Pancreas (tissue), 10 donors: ENCODE measurements at regions not wholly inside any gene's neighbourhood (a gene's known extent, or its start where the extent isn't known, plus 50 kb on each side); places are given as distances from the start of the nearest gene placed in this dataset.

Experiments
- ATAC-seq, 4 donors: fragments of 200-7000 bp; cut with Tn5 transposase; one replicate each; pipeline versions ENCODE4 v1.8.0 to v1.9.1; 2020; ENCODE audit warnings: mild to moderate bottlenecking in 4 of 4, moderate library complexity in 4 of 4
- DNase-seq, 6 donors: peaks; one replicate each; pipeline ENCODE4 v3.0.0-alpha.2; 2020
- FAIRE-seq: peaks from 2 replicates; lab custom pipeline; 2012; peaks lifted over from hg19 to GRCh38; lab: Jason Lieb, UNC
- H3K27ac ChIP-seq, 4 donors: fragments of 200-600 bp; sonication (generic); 1 replicate in 3 of 4; 2 replicates in 1 of 4; pipeline versions ENCODE4 v1.5.0 to v1.8.0; 2020
- H3K27me3 ChIP-seq, 4 donors: fragments of 200-600 bp; one replicate each; pipeline ENCODE4 v1.8.0; 2021
- H3K36me3 ChIP-seq, 3 donors: fragments of 200-600 bp; sonication (generic) in 1 of 3; one replicate each; pipeline versions ENCODE4 v1.5.0 to v1.8.0; 2020 to 2021
- H3K4me1 ChIP-seq, 3 donors: fragments of 200-600 bp; one replicate each; pipeline ENCODE4 v1.8.0; 2021
- H3K4me3 ChIP-seq, 4 donors: fragments of 200-600 bp; sonication (generic) in 2 of 4; one replicate each; pipeline versions ENCODE4 v1.5.0 to v1.8.0; 2020 to 2021
- H3K9me3 ChIP-seq, 4 donors: fragments of 200-600 bp; one replicate each; pipeline ENCODE4 v1.8.0; 2021
- WGBS, 2 donors: extraction: QIAGEN DNeasy Blood & Tissue Kit; methylation state at CpG; one replicate each; pipeline ENCODE4 v1.1.7; 2013; 5-methylcytosine and 5-hydroxymethylcytosine counted together
- intact Hi-C, 3 donors: fragments of 100-400 bp; cut with DNase I; formaldehyde crosslinking; loops; one replicate each; pipeline versions ENCODE4 v1.11.1 to v1.14.2; 2022
- TF ChIP-seq, protein P1 (sequence below), 4 donors: fragments of 200-600 bp; sonication (generic) in 3 of 4; IDR thresholded peaks; one replicate each; pipeline versions ENCODE4 v1.5.0 to v1.8.0; 2021; ENCODE audit warnings: antibody characterized with exemption in 4 of 4
- donor health status: healthy with polysubstance abuse.
- donor health status: DM: no; HTN: no; CAD: no; lungs with moderate emphysema.
- donor health status: DM: no; HTN: no; CAD: no.
- donor health status: control.
- donor health status: control.
- donor health status: Bipolar disorder and iron deficiency.
- donor health status: DM: yes; HTN: yes; CAD: no.
- donor health status: DM: no; HTN: no; CAD: no.
- donor health status: DM: no; HTN: no; CAD: no.
- donor health status: DM: yes; HTN: yes; CAD: no.

DNA sequence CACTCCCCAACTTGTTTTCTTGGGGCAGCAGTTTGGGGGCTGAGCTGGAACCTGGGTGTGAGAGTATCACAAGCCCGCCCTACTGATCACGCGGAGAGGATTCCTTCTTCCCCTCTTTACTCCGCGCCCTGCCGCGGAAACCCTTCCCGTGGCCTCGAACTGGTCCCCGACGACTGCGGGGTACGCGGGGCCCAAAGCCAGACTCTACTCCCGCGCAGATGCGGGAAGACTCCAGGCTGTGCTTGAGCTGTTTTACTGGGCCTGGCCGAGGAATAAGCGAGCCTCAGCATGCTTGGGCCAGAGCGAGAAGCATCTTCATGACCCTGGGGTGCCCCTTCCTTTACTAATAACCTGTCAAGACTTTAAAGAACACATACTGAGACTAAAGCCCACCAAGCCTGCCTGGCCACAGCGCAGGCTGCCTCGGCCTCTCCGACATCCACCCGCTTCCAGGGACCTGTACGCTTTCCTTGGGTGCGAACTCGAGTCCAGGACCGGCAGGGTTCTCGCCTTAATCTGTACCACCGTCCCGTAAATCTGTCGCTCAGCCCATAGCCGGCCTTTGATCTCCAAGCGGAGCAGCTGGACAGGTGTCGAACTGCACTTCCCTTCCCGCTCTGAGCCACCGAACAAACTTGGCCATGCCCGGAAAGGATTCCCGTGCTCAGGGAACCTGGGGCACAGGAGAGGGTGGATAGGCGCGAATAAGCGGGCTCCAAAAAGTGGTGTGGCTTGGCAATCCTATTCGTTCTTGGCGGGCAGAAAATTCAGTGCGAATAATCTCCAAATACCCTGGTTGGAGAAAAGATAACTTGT, 55.0 kb upstream of the TMEM33 start:
- FAIRE-seq (no peak), ATAC-seq (peak in 1 of 4 donors; percentile 10), DNase-seq (no peak)
- Histone ChIP-seq H3K4me1 (peaks cover 0 to 15% (median 15%) of the 10 kb centered on the region in 3 donors), H3K9me3 (no peaks in the 10 kb centered on the region), H3K4me3 (no peak overlapping the region), H3K27ac (no peak overlapping the region), H3K36me3 (no peaks in the 10 kb centered on the region), H3K27me3 (peaks cover 0 to 37% (median 9%) of the 10 kb centered on the region in 4 donors)
- intact Hi-C loops = loop anchor here in 2 of 3 donors (5.0 to 10.0 kb wide), 2 partner anchors 188 to 595 kb away; no protein-coding TSS in a partner anchor
- WGBS, 2 donors = 6% methylated on average over 45 of the region's 45 CpGs
- TF ChIP-seq, protein P1, sequence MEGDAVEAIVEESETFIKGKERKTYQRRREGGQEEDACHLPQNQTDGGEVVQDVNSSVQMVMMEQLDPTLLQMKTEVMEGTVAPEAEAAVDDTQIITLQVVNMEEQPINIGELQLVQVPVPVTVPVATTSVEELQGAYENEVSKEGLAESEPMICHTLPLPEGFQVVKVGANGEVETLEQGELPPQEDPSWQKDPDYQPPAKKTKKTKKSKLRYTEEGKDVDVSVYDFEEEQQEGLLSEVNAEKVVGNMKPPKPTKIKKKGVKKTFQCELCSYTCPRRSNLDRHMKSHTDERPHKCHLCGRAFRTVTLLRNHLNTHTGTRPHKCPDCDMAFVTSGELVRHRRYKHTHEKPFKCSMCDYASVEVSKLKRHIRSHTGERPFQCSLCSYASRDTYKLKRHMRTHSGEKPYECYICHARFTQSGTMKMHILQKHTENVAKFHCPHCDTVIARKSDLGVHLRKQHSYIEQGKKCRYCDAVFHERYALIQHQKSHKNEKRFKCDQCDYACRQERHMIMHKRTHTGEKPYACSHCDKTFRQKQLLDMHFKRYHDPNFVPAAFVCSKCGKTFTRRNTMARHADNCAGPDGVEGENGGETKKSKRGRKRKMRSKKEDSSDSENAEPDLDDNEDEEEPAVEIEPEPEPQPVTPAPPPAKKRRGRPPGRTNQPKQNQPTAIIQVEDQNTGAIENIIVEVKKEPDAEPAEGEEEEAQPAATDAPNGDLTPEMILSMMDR (IDR thresholded peaks at IDR 0.05) = no peak

GRCh38 chr4:41879552-41879951, 55.7 kb upstream of the TMEM33 start:
- ATAC-seq (no peak), DNase-seq (no peak), FAIRE-seq (no peak)
- 7 to 8% methylated on average over 12 of the region's 12 CpGs for WGBS, 2 donors
- Histone ChIP-seq H3K4me3 (no peak overlapping the region), H3K36me3 (no peaks in the 10 kb centered on the region), H3K9me3 (no peaks in the 10 kb centered on the region), H3K27me3 (peaks cover 0 to 37% (median 9%) of the 10 kb centered on the region in 4 donors), H3K4me1 (peaks cover 0 to 15% (median 15%) of the 10 kb centered on the region in 3 donors), H3K27ac (no peak overlapping the region)
- TF ChIP-seq, protein P1 (IDR thresholded peaks at IDR 0.05) = no peak
- intact Hi-C loops = no loop called here

DNA sequence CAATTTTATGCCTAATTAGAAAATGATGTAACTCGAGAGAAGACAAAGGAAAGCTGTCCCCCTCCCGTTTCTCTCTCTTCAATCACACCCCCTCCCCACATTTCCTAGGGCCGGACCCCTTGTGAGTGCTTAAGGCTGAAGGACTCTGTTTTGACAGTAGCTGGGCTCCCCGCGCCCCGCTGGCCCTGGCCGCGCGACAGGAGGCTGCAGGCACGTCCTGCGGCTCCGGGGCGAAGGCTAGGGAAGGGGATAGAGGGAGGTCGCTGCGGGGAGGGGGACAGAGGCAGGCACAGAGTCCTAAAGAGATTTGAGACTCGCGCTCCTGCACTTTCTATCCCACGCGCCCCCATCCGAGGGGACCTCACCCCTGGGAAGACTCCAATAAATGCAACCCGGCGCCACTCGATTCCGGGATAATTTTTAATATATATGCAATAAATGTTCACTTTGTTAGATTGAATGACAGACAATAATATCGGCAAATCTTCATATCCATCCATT, 56.2 kb upstream of the TMEM33 start:
- peaks cover 0 to 15% (median 15%) of the 10 kb centered on the region in 3 donors for H3K4me1 ChIP-seq
- TF ChIP-seq, protein P1 (IDR thresholded peaks at IDR 0.05) = no peak
- intact Hi-C loops = no loop called here
- peaks cover 0 to 38% (median 9%) of the 10 kb centered on the region in 4 donors for H3K27me3 ChIP-seq
- DNase-seq (no peak), FAIRE-seq (no peak), ATAC-seq (no peak)
- H3K36me3 ChIP-seq = no peaks in the 10 kb centered on the region
- H3K9me3 ChIP-seq = no peaks in the 10 kb centered on the region
- 7% methylated on average over 25 of the region's 25 CpGs for WGBS, 2 donors
- H3K27ac ChIP-seq = no peak overlapping the region
- H3K4me3 ChIP-seq = no peak overlapping the region

DNA sequence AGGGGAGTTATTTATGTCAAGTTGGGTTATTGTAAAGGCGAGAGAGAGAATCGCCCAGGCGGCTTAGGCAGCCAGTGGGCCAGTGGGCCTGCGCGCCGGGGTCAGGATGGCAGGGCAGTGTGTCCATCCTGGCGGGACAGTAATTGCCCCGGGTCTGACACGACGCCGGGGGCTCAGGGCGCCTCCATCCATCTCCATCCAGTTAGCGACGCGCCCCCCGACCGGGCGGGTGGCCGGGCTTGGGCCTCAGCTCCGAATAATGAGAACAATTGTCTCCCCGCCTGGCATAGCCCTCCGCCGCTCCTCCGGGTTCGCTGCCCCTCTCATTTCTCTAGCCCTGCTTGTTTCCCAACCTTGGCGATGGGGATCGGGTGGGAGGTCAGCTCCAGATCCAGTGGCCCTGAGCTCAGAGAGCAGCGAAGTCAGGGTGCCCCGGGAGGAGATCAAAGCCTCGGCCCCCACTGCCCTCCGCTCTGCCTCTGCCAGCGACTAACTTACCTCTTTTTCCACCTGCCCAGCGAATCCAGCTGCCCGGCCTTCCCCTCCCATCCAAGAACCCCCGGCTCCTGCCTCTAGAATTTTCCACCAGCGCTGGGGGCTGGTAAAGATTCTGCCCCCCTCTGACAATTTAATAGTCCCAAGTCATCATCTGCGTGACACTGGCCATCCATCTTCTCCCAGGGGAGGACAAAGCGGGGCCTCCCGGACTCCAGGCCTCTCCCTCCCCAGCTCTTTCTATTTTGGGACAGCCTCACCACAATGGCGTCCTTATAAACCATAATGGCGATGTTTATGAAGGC, 56.9 kb upstream of the TMEM33 start:
- intact Hi-C loops = no loop called here
- H3K4me3 ChIP-seq = no peak overlapping the region
- WGBS, 2 donors = 20 to 24% methylated on average over 40 to 41 of the region's 41 CpGs
- FAIRE-seq = no peak
- H3K27me3 ChIP-seq = peaks cover 0 to 44% (median 9%) of the 10 kb centered on the region in 4 donors
- TF ChIP-seq, protein P1 (IDR thresholded peaks at IDR 0.05) = no peak
- no peak overlapping the region for H3K27ac ChIP-seq
- no peaks in the 10 kb centered on the region for H3K9me3 ChIP-seq
- no peak for DNase-seq
- H3K4me1 ChIP-seq = peaks cover 0 to 15% (median 15%) of the 10 kb centered on the region in 3 donors
- H3K36me3 ChIP-seq = no peaks in the 10 kb centered on the region
- no peak for ATAC-seq
